Activated CD4-positive, alpha-beta memory T cell treated with anti-CD3 and anti-CD28 coated beads, Interleukin-2, amount 10 ng/mL, durations not matched to agents 7 days and 5 days (primary cell): ENCODE measurements at regions not wholly inside any gene's neighbourhood (a gene's known extent, or its start where the extent isn't known, plus 50 kb on each side); places are given as distances from the start of the nearest gene placed in this dataset.

Source experiments
- CTCF ChIA-PET: fragments of 350-600 bp; sonication (Branson Sonifier 250); formaldehyde crosslinking; loops from one replicate; lab custom pipeline; 2021; ENCODE audit warnings: antibody characterized with exemption, inconsistent platforms; lab: Charles Lee
- POLR2A ChIA-PET: fragments of 350-600 bp; sonication (Branson Sonifier 250); formaldehyde crosslinking; loops from one replicate; lab custom pipeline; 2021; ENCODE audit warnings: antibody characterized with exemption; lab: Charles Lee
- DNase-seq: peaks from one replicate; pipeline ENCODE4 v3.0.0-alpha.2; 2020
- H3K27ac Mint-ChIP-seq: one replicate; pipeline ENCODE4 v1.8.0; 2021; ENCODE audit warnings: mild to moderate bottlenecking, mixed read lengths
- H3K27me3 Mint-ChIP-seq: one replicate; pipeline ENCODE4 v1.8.0; 2021; ENCODE audit warnings: mixed read lengths
- H3K36me3 Mint-ChIP-seq: one replicate; pipeline ENCODE4 v1.8.0; 2021; ENCODE audit warnings: low read depth, mixed read lengths
- H3K4me1 Mint-ChIP-seq: one replicate; pipeline ENCODE4 v1.8.0; 2021; ENCODE audit warnings: mixed read lengths
- H3K4me3 Mint-ChIP-seq: one replicate; pipeline ENCODE4 v1.8.0; 2021; ENCODE audit warnings: mild to moderate bottlenecking, mixed read lengths
- H3K9me3 Mint-ChIP-seq: one replicate; pipeline ENCODE4 v1.8.0; 2021; ENCODE audit warnings: mixed read lengths

DNA sequence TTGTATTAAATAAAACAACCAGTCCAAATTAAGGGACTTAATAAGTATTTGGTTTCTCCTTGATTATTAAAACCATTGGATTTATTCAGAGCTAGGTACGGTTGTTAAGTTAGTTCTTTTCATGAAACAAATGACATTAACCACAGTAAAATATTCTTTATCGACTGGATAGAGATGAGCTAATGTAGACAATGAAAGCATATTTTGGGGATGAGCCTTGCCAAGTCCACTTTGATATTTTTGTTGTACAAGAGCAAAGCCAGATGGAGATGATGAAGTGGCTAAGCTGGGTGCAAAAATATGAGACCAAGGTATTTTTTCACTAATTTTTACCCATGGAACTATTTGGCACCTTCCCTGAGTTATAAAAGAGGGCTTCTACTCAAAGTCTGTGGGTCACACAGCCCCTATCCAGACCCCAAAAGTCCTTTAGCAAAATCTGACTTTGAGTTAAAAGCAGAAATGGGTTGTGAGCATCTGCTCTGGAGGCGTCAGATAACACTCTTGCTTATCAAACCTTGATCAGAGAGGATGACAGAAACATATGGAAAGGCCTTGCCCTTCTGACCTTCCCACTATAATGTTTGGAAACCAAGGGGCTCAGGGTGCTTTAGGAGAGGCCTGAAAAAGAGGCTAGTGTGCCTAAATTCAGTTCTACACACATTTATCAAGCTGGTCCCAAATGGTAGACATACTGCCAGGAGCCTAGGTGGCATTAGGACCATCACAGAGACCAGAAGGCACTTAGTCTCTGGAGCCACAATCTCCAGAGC lies 456.8 kb downstream of the MTX2 start:
- Mint-ChIP-seq H3K36me3 (no peaks in the 10 kb centered on the region), H3K27me3 (peaks cover 7% of the 10 kb centered on the region), H3K4me3 (no peak overlapping the region), H3K9me3 (no peaks in the 10 kb centered on the region), H3K27ac (no peak overlapping the region), H3K4me1 (no peaks in the 10 kb centered on the region)
- POLR2A ChIA-PET: no interaction called here
- DNase-seq: no peak
- CTCF ChIA-PET: interaction anchor here (1.4 kb wide), 1 partner anchor 27 kb away, joined by 3 read pairs; no protein-coding TSS in a partner anchor

- Mint-ChIP-seq H3K27me3 (peaks cover 3% of the 10 kb centered on the region), H3K36me3 (no peaks in the 10 kb centered on the region), H3K4me1 (no peaks in the 10 kb centered on the region), H3K27ac (no peak overlapping the region), H3K9me3 (no peaks in the 10 kb centered on the region), H3K4me3 (no peak overlapping the region)
- CTCF ChIA-PET: no interaction called here
- no peak for DNase-seq
- POLR2A ChIA-PET: no interaction called here
Observed at GRCh38 chr2:176727696-176728095, 458.5 kb downstream of the MTX2 start.

GRCh38 chr2:176729706-176730569 lies 460.7 kb downstream of the MTX2 start:
- Mint-ChIP-seq H3K4me1 (no peaks in the 10 kb centered on the region), H3K9me3 (no peaks in the 10 kb centered on the region), H3K4me3 (no peak overlapping the region), H3K27me3 (peaks cover 2% of the 10 kb centered on the region), H3K36me3 (no peaks in the 10 kb centered on the region), H3K27ac (no peak overlapping the region)
- CTCF ChIA-PET: no interaction called here
- POLR2A ChIA-PET: no interaction called here
- no peak for DNase-seq

DNA sequence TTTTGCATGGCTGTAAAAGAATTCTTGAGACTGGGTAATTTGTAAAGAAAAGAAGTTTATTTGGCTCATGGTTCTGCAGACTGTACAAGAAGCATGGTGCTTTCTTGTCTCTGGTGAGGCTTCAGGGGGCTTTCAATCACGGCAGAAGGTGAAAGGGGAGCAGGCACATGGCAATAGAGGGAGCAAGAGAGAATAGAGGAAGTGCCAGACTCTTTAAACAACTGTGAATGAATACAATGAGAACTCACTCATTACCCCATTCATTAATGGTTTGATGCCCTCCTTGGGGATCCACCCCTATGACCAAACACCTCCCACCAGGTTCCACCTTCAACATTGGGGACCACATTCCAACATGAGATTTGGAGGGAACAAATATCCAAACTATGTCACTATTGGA lies 463.5 kb downstream of the MTX2 start:
- ChIA-PET POLR2A (no interaction called here), CTCF (no interaction called here)
- no peaks in the 10 kb centered on the region for H3K4me1 Mint-ChIP-seq
- H3K27ac Mint-ChIP-seq: no peak overlapping the region
- H3K4me3 Mint-ChIP-seq: no peak overlapping the region
- H3K27me3 Mint-ChIP-seq: peaks cover 2% of the 10 kb centered on the region
- H3K36me3 Mint-ChIP-seq: no peaks in the 10 kb centered on the region
- no peaks in the 10 kb centered on the region for H3K9me3 Mint-ChIP-seq
- no peak for DNase-seq

DNA sequence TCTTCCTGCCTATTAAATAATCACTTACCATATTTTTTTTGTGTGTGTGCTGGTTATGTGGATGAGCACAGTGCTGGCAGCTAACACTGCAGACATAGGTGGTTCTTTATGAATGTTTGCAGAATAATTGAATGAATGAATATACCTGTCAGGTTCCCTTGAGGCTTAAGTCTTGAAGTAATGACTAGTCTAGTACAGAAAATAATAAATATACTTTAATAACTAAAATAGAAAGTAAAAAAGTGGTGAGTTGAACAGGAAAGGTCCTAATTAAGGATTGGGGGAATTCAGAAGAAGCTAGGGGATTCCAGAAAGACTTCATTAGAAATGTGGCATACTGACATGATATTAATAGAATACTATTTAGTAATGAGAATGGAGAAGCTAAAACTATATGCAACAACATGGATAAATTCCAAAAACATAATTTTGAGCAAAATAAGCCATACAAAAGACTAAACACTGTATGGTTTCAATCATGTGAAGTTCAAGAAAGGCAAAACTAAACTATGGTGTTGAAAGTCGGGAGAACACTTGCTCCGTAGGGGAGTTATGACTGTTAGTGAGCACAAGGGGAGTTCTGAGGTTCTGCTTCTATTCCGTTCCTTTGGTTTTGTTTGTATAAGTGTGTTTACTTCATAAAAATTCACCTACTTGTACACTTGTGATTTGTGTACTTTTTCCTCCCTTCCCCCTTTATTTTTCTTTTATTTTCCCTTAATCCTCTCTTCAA lies 464.6 kb downstream of the MTX2 start:
- ChIA-PET POLR2A (no interaction called here), CTCF (no interaction called here)
- Mint-ChIP-seq H3K27me3 (peaks cover 2% of the 10 kb centered on the region), H3K4me3 (no peak overlapping the region), H3K36me3 (no peaks in the 10 kb centered on the region), H3K27ac (no peak overlapping the region), H3K9me3 (no peaks in the 10 kb centered on the region), H3K4me1 (no peaks in the 10 kb centered on the region)
- no peak for DNase-seq

DNA sequence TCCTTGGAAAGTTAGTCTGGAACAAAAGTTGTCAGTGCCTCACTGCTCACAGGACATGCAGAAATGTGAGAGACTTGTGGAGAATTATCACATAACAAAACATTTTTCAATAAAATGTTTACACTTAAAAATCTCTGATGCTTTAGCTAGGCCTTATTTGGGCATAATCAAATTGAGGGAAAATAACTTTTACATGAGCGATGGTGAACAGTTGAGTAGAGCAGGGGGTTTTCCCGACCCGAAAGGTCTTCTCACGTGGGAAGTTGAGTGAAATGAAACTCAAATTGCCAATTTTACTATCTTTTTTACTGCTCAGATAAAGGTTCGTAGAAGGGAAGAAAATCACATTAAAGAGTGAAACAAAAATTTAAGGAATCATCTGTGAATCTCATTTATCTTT lies 465.6 kb downstream of the MTX2 start:
- Mint-ChIP-seq H3K27me3 (peaks cover 2% of the 10 kb centered on the region), H3K9me3 (no peaks in the 10 kb centered on the region), H3K27ac (no peak overlapping the region), H3K4me1 (no peaks in the 10 kb centered on the region), H3K36me3 (no peaks in the 10 kb centered on the region), H3K4me3 (no peak overlapping the region)
- POLR2A ChIA-PET: no interaction called here
- DNase-seq: no peak
- CTCF ChIA-PET: no interaction called here

GRCh38 chr2:176742271-176742670 lies 470.3 kb upstream of the HNRNPA3 start:
- ChIA-PET POLR2A (no interaction called here), CTCF (no interaction called here)
- Mint-ChIP-seq H3K4me1 (peaks cover 5% of the 10 kb centered on the region), H3K4me3 (no peak overlapping the region), H3K36me3 (no peaks in the 10 kb centered on the region), H3K27me3 (peaks cover 19% of the 10 kb centered on the region), H3K27ac (no peak overlapping the region), H3K9me3 (no peaks in the 10 kb centered on the region)
- no peak for DNase-seq

DNA sequence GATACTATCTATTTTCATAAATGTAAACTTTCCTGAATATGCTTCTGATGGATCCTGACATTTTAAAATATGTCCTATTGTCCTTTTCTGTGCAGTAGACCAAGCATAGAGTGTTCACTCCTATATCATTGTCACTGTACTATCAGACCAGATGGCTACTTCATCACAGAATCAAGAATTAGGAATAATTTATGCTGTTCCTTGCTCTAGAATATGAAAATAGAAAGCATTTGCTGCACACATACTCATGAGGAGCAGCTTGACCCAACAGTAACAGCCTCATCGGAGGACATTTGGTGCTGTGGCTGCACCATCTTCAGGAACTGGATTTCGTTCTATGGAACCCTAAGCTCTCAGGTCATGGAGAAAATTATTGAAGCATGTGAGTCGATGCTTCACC lies 468.9 kb upstream of the HNRNPA3 start:
- DNase-seq: no peak
- H3K4me1 Mint-ChIP-seq: peaks cover 5% of the 10 kb centered on the region
- no peaks in the 10 kb centered on the region for H3K36me3 Mint-ChIP-seq
- CTCF ChIA-PET: no interaction called here
- H3K4me3 Mint-ChIP-seq: no peak overlapping the region
- POLR2A ChIA-PET: no interaction called here
- no peaks in the 10 kb centered on the region for H3K9me3 Mint-ChIP-seq
- peaks cover 19% of the 10 kb centered on the region for H3K27me3 Mint-ChIP-seq
- no peak overlapping the region for H3K27ac Mint-ChIP-seq

DNA sequence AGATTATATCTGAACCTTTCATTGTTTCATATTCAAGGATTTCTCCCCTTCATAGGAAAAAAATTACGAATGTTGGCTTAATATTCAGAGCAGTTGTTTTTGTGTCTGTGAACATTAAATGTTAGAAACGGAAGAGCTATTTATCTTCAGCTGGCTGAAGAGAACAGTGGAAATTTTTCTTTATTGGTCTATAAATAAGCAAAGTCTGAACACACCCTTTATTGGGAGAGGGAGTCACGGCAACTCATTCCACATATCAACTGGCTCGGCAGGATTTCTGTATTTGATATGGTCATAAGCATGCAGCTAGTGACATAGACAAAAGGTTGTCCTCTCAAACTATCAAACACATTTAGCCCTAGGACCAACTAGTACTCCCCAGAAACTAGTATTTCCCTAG lies 468.4 kb upstream of the HNRNPA3 start:
- POLR2A ChIA-PET: no interaction called here
- Mint-ChIP-seq H3K9me3 (no peaks in the 10 kb centered on the region), H3K4me3 (no peak overlapping the region), H3K36me3 (no peaks in the 10 kb centered on the region), H3K27me3 (peaks cover 19% of the 10 kb centered on the region), H3K27ac (no peak overlapping the region), H3K4me1 (peaks cover 5% of the 10 kb centered on the region)
- DNase-seq: no peak
- CTCF ChIA-PET: no interaction called here

- Mint-ChIP-seq H3K9me3 (no peaks in the 10 kb centered on the region), H3K36me3 (no peaks in the 10 kb centered on the region), H3K27me3 (peaks cover 18% of the 10 kb centered on the region), H3K4me1 (peaks cover 5% of the 10 kb centered on the region), H3K27ac (no peak overlapping the region), H3K4me3 (no peak overlapping the region)
- ChIA-PET POLR2A (interaction anchor here (1.7 kb wide), 1 partner anchor 8 kb away, joined by 4 read pairs; no protein-coding TSS in a partner anchor), CTCF (interaction anchor here (0.6 kb wide), 1 partner anchor 521 kb away, joined by 4 read pairs; no protein-coding TSS in a partner anchor)
- no peak for DNase-seq
Observed at GRCh38 chr2:176745543-176746200, 466.9 kb upstream of the HNRNPA3 start.

GRCh38 chr2:176746411-176746810 lies 466.2 kb upstream of the HNRNPA3 start:
- H3K27ac Mint-ChIP-seq: no peak overlapping the region
- no peak overlapping the region for H3K4me3 Mint-ChIP-seq
- H3K36me3 Mint-ChIP-seq: no peaks in the 10 kb centered on the region
- H3K4me1 Mint-ChIP-seq: peaks cover 5% of the 10 kb centered on the region
- peaks cover 13% of the 10 kb centered on the region for H3K27me3 Mint-ChIP-seq
- DNase-seq: no peak
- ChIA-PET CTCF (no interaction called here), POLR2A (interaction anchor here (1.7 kb wide), 1 partner anchor 8 kb away, joined by 4 read pairs; no protein-coding TSS in a partner anchor)
- no peaks in the 10 kb centered on the region for H3K9me3 Mint-ChIP-seq

DNA sequence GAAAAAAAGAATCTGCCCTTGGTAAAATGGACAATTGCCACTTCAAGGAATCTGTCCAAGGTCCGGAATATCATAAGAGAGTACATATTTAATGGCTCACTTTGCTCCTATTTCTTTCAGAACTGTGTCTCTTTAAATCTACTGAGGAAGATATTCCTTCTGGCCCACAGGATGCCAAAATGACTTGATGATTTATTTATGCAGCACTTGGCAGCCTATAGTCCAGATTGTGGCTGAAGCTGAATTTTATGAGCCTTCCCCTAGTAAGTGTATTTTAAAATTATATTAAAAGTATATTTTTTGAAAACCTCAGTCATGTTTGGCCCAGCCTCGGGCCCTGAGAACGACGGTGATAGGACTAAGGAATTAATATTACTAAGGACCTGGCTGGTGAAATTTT lies 465.1 kb upstream of the HNRNPA3 start:
- H3K4me3 Mint-ChIP-seq: no peak overlapping the region
- H3K4me1 Mint-ChIP-seq: peaks cover 5% of the 10 kb centered on the region
- no peaks in the 10 kb centered on the region for H3K9me3 Mint-ChIP-seq
- H3K27ac Mint-ChIP-seq: no peak overlapping the region
- POLR2A ChIA-PET: no interaction called here
- CTCF ChIA-PET: no interaction called here
- peaks cover 5% of the 10 kb centered on the region for H3K27me3 Mint-ChIP-seq
- no peak for DNase-seq
- no peaks in the 10 kb centered on the region for H3K36me3 Mint-ChIP-seq
